ENCODE measurements at regions not wholly inside any gene's neighbourhood (a gene's known extent, or its start where the extent isn't known, plus 50 kb on each side); places are given as distances from the start of the nearest gene placed in this dataset.
A peak's percentile ranks its signal among the peaks of the same experiment; 100 is the strongest.

GRCh38 chr4:13892739-13893105 is 265.2 kb upstream of the BOD1L1 start:
- DNase-seq (ENCODE audit: low spot score) (no peak), FAIRE-seq (no peak)

GRCh38 chr4:13893211-13893610 is 265.7 kb upstream of the BOD1L1 start:
- no peak for DNase-seq (ENCODE audit: low spot score)
- FAIRE-seq, result no peak

GRCh38 chr4:13893987-13894386 is 266.5 kb upstream of the BOD1L1 start:
- DNase-seq (ENCODE audit: low spot score) (no peak), FAIRE-seq (no peak)

GRCh38 chr4:13900780-13901179 is 273.3 kb upstream of the BOD1L1 start:
- DNase-seq (ENCODE audit: low spot score) (no peak), FAIRE-seq (no peak)

- DNase-seq (ENCODE audit: low spot score) (no peak), FAIRE-seq (no peak)
Observed at GRCh38 chr4:13902146-13902545, 274.6 kb upstream of the BOD1L1 start.

GRCh38 chr4:13903061-13903460 is 275.5 kb upstream of the BOD1L1 start:
- FAIRE-seq (no peak), DNase-seq (ENCODE audit: low spot score) (no peak)

- FAIRE-seq (no peak), DNase-seq (ENCODE audit: low spot score) (no peak)
Observed at GRCh38 chr4:13903901-13904300, 276.4 kb upstream of the BOD1L1 start.

GRCh38 chr4:13905543-13905942 is 278.0 kb upstream of the BOD1L1 start:
- FAIRE-seq (no peak), DNase-seq (ENCODE audit: low spot score) (no peak)

- FAIRE-seq (no peak), DNase-seq (ENCODE audit: low spot score) (no peak)
Observed at GRCh38 chr4:13906727-13907126, 279.2 kb upstream of the BOD1L1 start.

GRCh38 chr4:13907255-13907751 is 279.8 kb upstream of the BOD1L1 start:
- FAIRE-seq (no peak), DNase-seq (ENCODE audit: low spot score) (peak; percentile 68)

- no peak for DNase-seq (ENCODE audit: low spot score)
- FAIRE-seq, result no peak
Observed at GRCh38 chr4:13908455-13908854, 280.9 kb upstream of the BOD1L1 start.

- FAIRE-seq, result no peak
- DNase-seq (ENCODE audit: low spot score), result no peak
Observed at GRCh38 chr4:13910556-13910955, 283.0 kb upstream of the BOD1L1 start.

- DNase-seq (ENCODE audit: low spot score), result no peak
Observed at GRCh38 chr4:13911256-13911655, 283.7 kb upstream of the BOD1L1 start.

GRCh38 chr4:13912436-13912925 is 285.0 kb upstream of the BOD1L1 start:
- FAIRE-seq, result no peak
- DNase-seq (ENCODE audit: low spot score), result no peak

More at GRCh38 chr4:13911256-13911655, 283.7 kb upstream of the BOD1L1 start:
- no peak for FAIRE-seq

GRCh38 chr4:13912966-13913365 is 285.4 kb upstream of the BOD1L1 start:
- DNase-seq (ENCODE audit: low spot score), result no peak
- FAIRE-seq, result no peak

GRCh38 chr4:13917015-13917414 is 289.5 kb upstream of the BOD1L1 start:
- no peak for FAIRE-seq

GRCh38 chr4:13918110-13918509 is 290.6 kb upstream of the BOD1L1 start:
- DNase-seq (ENCODE audit: low spot score) (peak; percentile 29), FAIRE-seq (no peak)

More at GRCh38 chr4:13917015-13917414, 289.5 kb upstream of the BOD1L1 start:
- DNase-seq (ENCODE audit: low spot score), result no peak

- FAIRE-seq (no peak), DNase-seq (ENCODE audit: low spot score) (no peak)
Observed at GRCh38 chr4:13918991-13919441, 291.5 kb upstream of the BOD1L1 start.

GRCh38 chr4:13920111-13920875 is 292.8 kb upstream of the BOD1L1 start:
- no peak for FAIRE-seq

GRCh38 chr4:13920901-13921300 is 293.4 kb upstream of the BOD1L1 start:
- no peak for FAIRE-seq
- peak; percentile 80 for DNase-seq (ENCODE audit: low spot score)

More at GRCh38 chr4:13920111-13920875, 292.8 kb upstream of the BOD1L1 start:
- DNase-seq (ENCODE audit: low spot score), result no peak

- DNase-seq (ENCODE audit: low spot score) (no peak), FAIRE-seq (no peak)
Observed at GRCh38 chr4:13921805-13922204, 294.3 kb upstream of the BOD1L1 start.

- no peak for FAIRE-seq
- DNase-seq (ENCODE audit: low spot score), result no peak
Observed at GRCh38 chr4:13922459-13922858, 294.9 kb upstream of the BOD1L1 start.
